NB4 (cell line): ENCODE measurements at regions not wholly inside any gene's neighbourhood (a gene's known extent, or its start where the extent isn't known, plus 50 kb on each side); places are given as distances from the start of the nearest gene placed in this dataset.

Experiments used
- DNase-seq: peaks from one replicate; pipeline ENCODE4 v3.0.0; 2010; ENCODE audit warnings: low read depth
- H3K4me3 ChIP-seq: one replicate; pipeline ENCODE4 v1.5.1; 2011; ENCODE audit warnings: mild to moderate bottlenecking, low read depth, low read length, moderate library complexity
- MAX ChIP-seq: IDR thresholded peaks from 2 replicates; pipeline ENCODE4 v1.6.1; 2011; ENCODE audit warnings: low read depth, low read length
- MYC ChIP-seq: IDR thresholded peaks from 2 replicates; pipeline ENCODE4 v1.6.1; 2011; ENCODE audit warnings: low read depth, low read length
- POLR2A ChIP-seq: IDR thresholded peaks from 2 replicates; pipeline ENCODE4 v1.6.1; 2011; ENCODE audit warnings: mild to moderate bottlenecking; ENCODE audit not compliant: insufficient read length; ENCODE audit errors: extremely low read depth
- TF ChIP-seq, protein P1 (sequence below): IDR thresholded peaks from one replicate; pipeline ENCODE4 v1.5.1; 2012; ENCODE audit warnings: low read depth, low read length

GRCh38 chr2:219968685-219969345 is 341.4 kb downstream of the SLC4A3 start:
- TF ChIP-seq MYC = no peak
- TF ChIP-seq, protein P1, sequence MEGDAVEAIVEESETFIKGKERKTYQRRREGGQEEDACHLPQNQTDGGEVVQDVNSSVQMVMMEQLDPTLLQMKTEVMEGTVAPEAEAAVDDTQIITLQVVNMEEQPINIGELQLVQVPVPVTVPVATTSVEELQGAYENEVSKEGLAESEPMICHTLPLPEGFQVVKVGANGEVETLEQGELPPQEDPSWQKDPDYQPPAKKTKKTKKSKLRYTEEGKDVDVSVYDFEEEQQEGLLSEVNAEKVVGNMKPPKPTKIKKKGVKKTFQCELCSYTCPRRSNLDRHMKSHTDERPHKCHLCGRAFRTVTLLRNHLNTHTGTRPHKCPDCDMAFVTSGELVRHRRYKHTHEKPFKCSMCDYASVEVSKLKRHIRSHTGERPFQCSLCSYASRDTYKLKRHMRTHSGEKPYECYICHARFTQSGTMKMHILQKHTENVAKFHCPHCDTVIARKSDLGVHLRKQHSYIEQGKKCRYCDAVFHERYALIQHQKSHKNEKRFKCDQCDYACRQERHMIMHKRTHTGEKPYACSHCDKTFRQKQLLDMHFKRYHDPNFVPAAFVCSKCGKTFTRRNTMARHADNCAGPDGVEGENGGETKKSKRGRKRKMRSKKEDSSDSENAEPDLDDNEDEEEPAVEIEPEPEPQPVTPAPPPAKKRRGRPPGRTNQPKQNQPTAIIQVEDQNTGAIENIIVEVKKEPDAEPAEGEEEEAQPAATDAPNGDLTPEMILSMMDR = no peak
- TF ChIP-seq POLR2A = no peak
- TF ChIP-seq MAX = no peak
- no peak overlapping the region for H3K4me3 ChIP-seq
- DNase-seq = no peak

- H3K4me3 ChIP-seq = no peak overlapping the region
- TF ChIP-seq MYC = no peak
- TF ChIP-seq POLR2A = no peak
- TF ChIP-seq, protein P1 = no peak
- no peak for TF ChIP-seq MAX
- DNase-seq = no peak
These were observed 342.1 kb downstream of the SLC4A3 start for GRCh38 chr2:219969508-219969907.

GRCh38 chr2:219973136-219973535 is 345.7 kb downstream of the SLC4A3 start:
- TF ChIP-seq, protein P1 = no peak
- TF ChIP-seq MYC = no peak
- no peak for TF ChIP-seq MAX
- no peak for TF ChIP-seq POLR2A
- no peak overlapping the region for H3K4me3 ChIP-seq
- no peak for DNase-seq

DNA sequence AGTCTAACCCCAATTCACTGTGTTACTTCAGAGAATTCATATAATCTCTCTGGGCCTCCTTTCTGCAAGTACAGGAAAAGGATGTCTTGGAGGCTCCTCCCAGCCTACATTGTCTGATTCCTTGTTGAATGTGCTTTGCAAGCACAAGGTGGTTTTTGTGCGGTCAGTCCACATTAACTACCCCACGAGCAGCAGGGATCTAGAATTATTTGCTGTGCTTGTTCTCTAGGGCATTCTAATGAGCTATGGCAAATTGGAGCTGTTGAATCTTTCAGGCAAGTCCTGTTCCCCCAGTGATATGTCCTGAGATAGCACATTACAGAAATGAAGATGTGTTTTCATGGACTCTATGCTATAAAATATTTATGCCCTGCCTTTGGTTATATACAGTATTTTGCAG is 349.4 kb downstream of the SLC4A3 start:
- TF ChIP-seq, protein P1 = no peak
- no peak for TF ChIP-seq MYC
- TF ChIP-seq MAX = no peak
- no peak for TF ChIP-seq POLR2A
- no peak for DNase-seq
- no peak overlapping the region for H3K4me3 ChIP-seq

DNA sequence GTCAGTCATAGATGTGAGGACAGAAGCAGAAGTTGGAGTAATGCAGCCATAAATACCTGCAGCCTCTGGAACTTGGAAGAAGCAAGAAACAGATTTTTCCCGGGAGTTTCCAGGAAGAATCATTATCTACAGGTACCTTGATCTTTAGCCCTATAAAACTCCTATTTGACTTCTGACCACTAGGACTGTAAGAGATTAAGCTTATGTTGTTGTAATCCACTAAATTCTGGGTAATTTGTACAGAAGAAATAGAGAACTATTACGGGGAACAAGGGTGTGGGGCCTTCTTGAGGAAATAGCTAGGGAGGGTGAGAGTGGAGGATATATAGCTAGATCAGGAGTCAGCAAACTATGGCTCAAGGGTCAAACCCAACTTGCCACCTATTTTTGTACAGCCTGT is 353.2 kb downstream of the SLC4A3 start:
- TF ChIP-seq MAX (no peak), POLR2A (no peak), MYC (no peak)
- TF ChIP-seq, protein P1 = no peak
- no peak overlapping the region for H3K4me3 ChIP-seq
- no peak for DNase-seq

DNA sequence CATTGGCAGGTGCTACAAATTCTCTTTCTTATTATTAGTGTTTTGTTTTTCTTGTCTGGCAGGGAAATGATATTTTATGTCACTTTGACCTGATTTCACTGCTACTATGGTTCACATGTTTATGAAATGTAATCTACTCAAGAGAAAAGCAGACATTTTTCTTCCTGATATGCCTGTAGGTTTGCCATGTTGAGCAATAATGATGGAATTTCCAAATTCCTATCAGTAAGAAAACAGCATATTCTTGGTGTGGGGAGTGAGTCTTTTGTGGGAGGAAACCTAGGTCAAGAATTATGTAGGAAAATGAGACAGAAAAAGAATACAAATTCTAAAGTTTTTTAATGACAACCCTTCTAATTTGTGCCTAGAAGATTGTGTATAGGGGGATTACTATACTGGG is 356.4 kb downstream of the SLC4A3 start:
- TF ChIP-seq POLR2A = no peak
- TF ChIP-seq MYC = no peak
- TF ChIP-seq MAX = no peak
- TF ChIP-seq, protein P1 = no peak
- no peak for DNase-seq
- no peak overlapping the region for H3K4me3 ChIP-seq
